WTC11 (cell line): ENCODE measurements at regions not wholly inside any gene's neighbourhood (a gene's known extent, or its start where the extent isn't known, plus 50 kb on each side); places are given as distances from the start of the nearest gene placed in this dataset.

Source experiments
- ATAC-seq: fragments of 200-7000 bp; cut with Tn5 transposase; 2 replicates; pipeline ENCODE4 v1.10.0; 2021; ENCODE audit warnings: mild to moderate bottlenecking, moderate library complexity
- CTCF ChIA-PET: fragments of 300-600 bp; sonication (Branson Sonifier 250); formaldehyde crosslinking; loops from one replicate; lab custom pipeline; 2021; ENCODE audit warnings: antibody characterized with exemption; lab: Charles Lee
- POLR2A ChIA-PET: fragments of 350-600 bp; sonication (Branson Sonifier 250); formaldehyde crosslinking; loops from one replicate; lab custom pipeline; 2021; ENCODE audit warnings: antibody characterized with exemption; lab: Charles Lee
- DNase-seq: peaks from one replicate; pipeline ENCODE4 v3.0.0; 2021; ENCODE audit warnings: low spot score
- H3K27ac Mint-ChIP-seq: 2 replicates; pipeline ENCODE4 v1.8.0; 2021; ENCODE audit warnings: mixed read lengths
- H3K27me3 Mint-ChIP-seq: 2 replicates; pipeline ENCODE4 v1.8.0; 2021; ENCODE audit warnings: low read depth, mild to moderate bottlenecking, moderate library complexity, mixed read lengths
- H3K36me3 Mint-ChIP-seq: 2 replicates; pipeline ENCODE4 v1.8.0; 2021; ENCODE audit warnings: mixed read lengths
- H3K4me1 Mint-ChIP-seq: 2 replicates; pipeline ENCODE4 v1.8.0; 2022; ENCODE audit warnings: mixed read lengths
- H3K4me3 Mint-ChIP-seq: 2 replicates; pipeline ENCODE4 v1.8.0; 2021; ENCODE audit warnings: mild to moderate bottlenecking, moderate library complexity, mixed read lengths
- H3K9me3 Mint-ChIP-seq: 2 replicates; pipeline ENCODE4 v1.8.0; 2021; ENCODE audit warnings: mixed read lengths
- ESRRA ChIP-seq: sonication (generic); formaldehyde crosslinking; IDR thresholded peaks from 2 replicates; pipeline ENCODE4 v1.8.1; 2022; ENCODE audit warnings: mild to moderate bottlenecking, missing genetic modification reagents, borderline replicate concordance
- NFE2L1 ChIP-seq: sonication (generic); formaldehyde crosslinking; IDR thresholded peaks from 2 replicates; pipeline ENCODE4 v1.8.1; 2023; ENCODE audit warnings: missing genetic modification reagents
- NR2C2 ChIP-seq: sonication (generic); formaldehyde crosslinking; IDR thresholded peaks from 2 replicates; pipeline ENCODE4 v1.8.0; 2022; ENCODE audit warnings: mild to moderate bottlenecking, missing genetic modification reagents
- SOX15 ChIP-seq: fragments of 250-450 bp; sonication (Bioruptor Pico); IDR thresholded peaks from 2 replicates; pipeline ENCODE4 v1.9.0; 2021; ENCODE audit warnings: mild to moderate bottlenecking
- SP1 ChIP-seq: sonication (generic); formaldehyde crosslinking; conservative IDR thresholded peaks from 2 replicates; pipeline ENCODE4 v1.8.1; 2022; ENCODE audit warnings: missing genetic modification reagents
- ZNF138 ChIP-seq: sonication (generic); formaldehyde crosslinking; conservative IDR thresholded peaks from 2 replicates; pipeline ENCODE4 v1.8.1; 2022; ENCODE audit warnings: mild to moderate bottlenecking, moderate library complexity, missing genetic modification reagents
- ZNF396 ChIP-seq: fragments of 250-450 bp; sonication (Bioruptor Pico); IDR thresholded peaks from 2 replicates; pipeline ENCODE4 v1.8.0; 2021; ENCODE audit warnings: mild to moderate bottlenecking, moderate library complexity, borderline replicate concordance
- TF ChIP-seq, protein P1 (sequence below): fragments of 250-450 bp; sonication (Bioruptor Pico); conservative IDR thresholded peaks from 2 replicates; pipeline ENCODE4 v1.9.0; 2021; ENCODE audit warnings: mild to moderate bottlenecking
- TF ChIP-seq, protein P2 (sequence below): fragments of 250-450 bp; sonication (Bioruptor Pico); IDR thresholded peaks from 2 replicates; pipeline ENCODE4 v2.1.2; 2022; ENCODE audit warnings: mild to moderate bottlenecking, moderate library complexity
- TF ChIP-seq, protein P3 (sequence below): fragments of 200-600 bp; IDR thresholded peaks from 2 replicates; pipeline ENCODE4 v1.8.0; 2022; ENCODE audit warnings: antibody characterized with exemption
- TF ChIP-seq, protein P4 (sequence below): sonication (generic); formaldehyde crosslinking; IDR thresholded peaks from 2 replicates; pipeline ENCODE4 v1.8.0; 2022; ENCODE audit warnings: missing genetic modification reagents
- TF ChIP-seq, protein P5 (sequence below): sonication (generic); formaldehyde crosslinking; IDR thresholded peaks from 2 replicates; pipeline ENCODE4 v1.8.0; 2023; ENCODE audit warnings: missing genetic modification reagents
- TF ChIP-seq, protein P6 (sequence below): sonication (generic); formaldehyde crosslinking; IDR thresholded peaks from 2 replicates; pipeline ENCODE4 v1.8.0; 2022; ENCODE audit warnings: mild to moderate bottlenecking, missing genetic modification reagents
- TF ChIP-seq, protein P7 (sequence below): sonication (generic); formaldehyde crosslinking; IDR thresholded peaks from 2 replicates; pipeline ENCODE4 v1.8.1; 2022; ENCODE audit warnings: missing genetic modification reagents, borderline replicate concordance

DNA sequence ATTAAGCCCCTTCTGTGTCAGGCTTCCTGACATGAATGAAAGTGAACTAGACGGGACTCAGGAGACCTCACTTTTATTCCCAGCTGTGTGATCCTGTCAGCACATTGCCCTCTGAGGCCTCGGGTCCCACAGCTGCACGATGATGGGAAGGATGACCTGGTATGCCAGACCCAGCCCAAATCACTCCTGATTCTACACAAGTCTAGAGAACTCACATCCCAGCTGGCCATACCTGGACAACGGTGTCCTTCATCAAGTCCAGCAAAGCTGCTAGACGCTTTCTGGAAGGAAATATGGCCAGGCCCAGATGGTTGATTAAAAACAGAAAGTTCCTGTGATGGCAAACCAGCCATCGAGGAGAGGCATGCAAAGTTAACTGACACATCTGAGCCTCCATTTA is 118.0 kb upstream of the FSTL4 start:
- no peaks in the 10 kb centered on the region for H3K4me1 Mint-ChIP-seq
- no peak for TF ChIP-seq NR2C2 (CRISPR knock-in tag)
- TF ChIP-seq, protein P1, sequence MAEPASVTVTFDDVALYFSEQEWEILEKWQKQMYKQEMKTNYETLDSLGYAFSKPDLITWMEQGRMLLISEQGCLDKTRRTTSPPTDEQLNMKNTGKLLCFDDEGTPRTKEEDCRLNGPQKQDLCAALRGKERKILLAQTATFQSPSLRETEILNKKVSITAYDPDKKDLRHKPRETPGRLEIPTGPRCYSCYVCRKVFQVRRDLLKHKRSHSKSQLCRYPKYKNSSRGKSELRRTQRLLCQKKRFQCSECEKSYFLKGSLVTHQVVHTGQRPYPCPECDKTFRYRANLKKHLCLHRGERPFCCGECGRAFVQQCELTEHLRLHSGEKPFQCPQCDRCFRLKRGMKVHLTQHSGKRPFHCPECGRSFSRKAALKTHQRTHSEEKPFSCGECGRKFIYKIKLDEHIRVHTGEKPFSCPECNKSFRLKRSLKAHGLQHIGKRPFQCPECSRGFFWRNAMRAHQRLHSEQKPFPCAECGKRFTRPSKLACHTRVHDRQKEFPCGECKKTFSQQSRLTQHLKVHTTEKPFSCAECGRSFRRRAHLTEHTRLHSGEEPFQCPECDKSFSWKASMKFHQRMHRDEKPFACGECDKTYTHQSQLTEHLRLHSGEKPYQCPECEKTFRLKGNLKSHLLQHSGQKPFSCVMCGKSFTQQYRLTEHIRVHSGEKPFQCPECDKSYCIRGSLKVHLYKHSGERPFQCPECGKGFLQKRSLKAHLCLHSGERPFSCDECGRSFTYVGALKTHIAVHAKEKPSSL: no peak
- TF ChIP-seq, protein P2, sequence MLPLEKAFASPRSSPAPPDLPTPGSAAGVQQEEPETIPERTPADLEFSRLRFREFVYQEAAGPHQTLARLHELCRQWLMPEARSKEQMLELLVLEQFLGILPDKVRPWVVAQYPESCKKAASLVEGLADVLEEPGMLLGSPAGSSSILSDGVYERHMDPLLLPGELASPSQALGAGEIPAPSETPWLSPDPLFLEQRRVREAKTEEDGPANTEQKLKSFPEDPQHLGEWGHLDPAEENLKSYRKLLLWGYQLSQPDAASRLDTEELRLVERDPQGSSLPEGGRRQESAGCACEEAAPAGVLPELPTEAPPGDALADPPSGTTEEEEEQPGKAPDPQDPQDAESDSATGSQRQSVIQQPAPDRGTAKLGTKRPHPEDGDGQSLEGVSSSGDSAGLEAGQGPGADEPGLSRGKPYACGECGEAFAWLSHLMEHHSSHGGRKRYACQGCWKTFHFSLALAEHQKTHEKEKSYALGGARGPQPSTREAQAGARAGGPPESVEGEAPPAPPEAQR (CRISPR knock-in tag): no peak
- TF ChIP-seq, protein P3, sequence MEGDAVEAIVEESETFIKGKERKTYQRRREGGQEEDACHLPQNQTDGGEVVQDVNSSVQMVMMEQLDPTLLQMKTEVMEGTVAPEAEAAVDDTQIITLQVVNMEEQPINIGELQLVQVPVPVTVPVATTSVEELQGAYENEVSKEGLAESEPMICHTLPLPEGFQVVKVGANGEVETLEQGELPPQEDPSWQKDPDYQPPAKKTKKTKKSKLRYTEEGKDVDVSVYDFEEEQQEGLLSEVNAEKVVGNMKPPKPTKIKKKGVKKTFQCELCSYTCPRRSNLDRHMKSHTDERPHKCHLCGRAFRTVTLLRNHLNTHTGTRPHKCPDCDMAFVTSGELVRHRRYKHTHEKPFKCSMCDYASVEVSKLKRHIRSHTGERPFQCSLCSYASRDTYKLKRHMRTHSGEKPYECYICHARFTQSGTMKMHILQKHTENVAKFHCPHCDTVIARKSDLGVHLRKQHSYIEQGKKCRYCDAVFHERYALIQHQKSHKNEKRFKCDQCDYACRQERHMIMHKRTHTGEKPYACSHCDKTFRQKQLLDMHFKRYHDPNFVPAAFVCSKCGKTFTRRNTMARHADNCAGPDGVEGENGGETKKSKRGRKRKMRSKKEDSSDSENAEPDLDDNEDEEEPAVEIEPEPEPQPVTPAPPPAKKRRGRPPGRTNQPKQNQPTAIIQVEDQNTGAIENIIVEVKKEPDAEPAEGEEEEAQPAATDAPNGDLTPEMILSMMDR: no peak
- ChIA-PET POLR2A (no interaction called here), CTCF (no interaction called here)
- no peak for ATAC-seq
- H3K9me3 Mint-ChIP-seq: peaks cover 34% of the 10 kb centered on the region
- H3K27ac Mint-ChIP-seq: no peak overlapping the region
- H3K27me3 Mint-ChIP-seq: no peaks in the 10 kb centered on the region; the same call in 1 of the 2 replicates
- no peaks in the 10 kb centered on the region; the same call in 1 of the 2 replicates for H3K36me3 Mint-ChIP-seq
- no peak for DNase-seq
- no peak overlapping the region for H3K4me3 Mint-ChIP-seq

DNA sequence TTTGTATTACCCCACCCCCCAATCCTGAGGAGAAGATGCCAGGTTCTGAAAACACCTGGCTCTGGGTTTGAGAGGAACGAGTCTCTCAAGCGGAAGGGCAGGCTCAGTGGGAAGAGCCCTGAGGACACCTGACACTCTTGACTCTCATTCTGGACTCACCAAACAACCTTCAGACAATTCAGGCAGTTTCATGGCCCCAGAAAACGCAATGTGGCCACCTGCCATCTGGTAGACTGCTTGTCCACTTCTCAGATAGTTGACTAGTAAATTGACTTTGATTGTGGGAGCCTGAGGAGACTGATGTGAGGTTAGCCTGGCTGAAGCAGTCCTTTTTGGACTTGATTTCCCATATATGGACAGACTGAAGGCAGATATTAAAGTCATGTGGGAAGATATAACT is 117.5 kb upstream of the FSTL4 start:
- TF ChIP-seq SOX15 (CRISPR knock-in tag) (no peak), NFE2L1 (no peak), SP1 (CRISPR knock-in tag) (no peak), ESRRA (CRISPR knock-in tag) (no peak), ZNF138 (no peak), ZNF396 (no peak)
- TF ChIP-seq, protein P4, sequence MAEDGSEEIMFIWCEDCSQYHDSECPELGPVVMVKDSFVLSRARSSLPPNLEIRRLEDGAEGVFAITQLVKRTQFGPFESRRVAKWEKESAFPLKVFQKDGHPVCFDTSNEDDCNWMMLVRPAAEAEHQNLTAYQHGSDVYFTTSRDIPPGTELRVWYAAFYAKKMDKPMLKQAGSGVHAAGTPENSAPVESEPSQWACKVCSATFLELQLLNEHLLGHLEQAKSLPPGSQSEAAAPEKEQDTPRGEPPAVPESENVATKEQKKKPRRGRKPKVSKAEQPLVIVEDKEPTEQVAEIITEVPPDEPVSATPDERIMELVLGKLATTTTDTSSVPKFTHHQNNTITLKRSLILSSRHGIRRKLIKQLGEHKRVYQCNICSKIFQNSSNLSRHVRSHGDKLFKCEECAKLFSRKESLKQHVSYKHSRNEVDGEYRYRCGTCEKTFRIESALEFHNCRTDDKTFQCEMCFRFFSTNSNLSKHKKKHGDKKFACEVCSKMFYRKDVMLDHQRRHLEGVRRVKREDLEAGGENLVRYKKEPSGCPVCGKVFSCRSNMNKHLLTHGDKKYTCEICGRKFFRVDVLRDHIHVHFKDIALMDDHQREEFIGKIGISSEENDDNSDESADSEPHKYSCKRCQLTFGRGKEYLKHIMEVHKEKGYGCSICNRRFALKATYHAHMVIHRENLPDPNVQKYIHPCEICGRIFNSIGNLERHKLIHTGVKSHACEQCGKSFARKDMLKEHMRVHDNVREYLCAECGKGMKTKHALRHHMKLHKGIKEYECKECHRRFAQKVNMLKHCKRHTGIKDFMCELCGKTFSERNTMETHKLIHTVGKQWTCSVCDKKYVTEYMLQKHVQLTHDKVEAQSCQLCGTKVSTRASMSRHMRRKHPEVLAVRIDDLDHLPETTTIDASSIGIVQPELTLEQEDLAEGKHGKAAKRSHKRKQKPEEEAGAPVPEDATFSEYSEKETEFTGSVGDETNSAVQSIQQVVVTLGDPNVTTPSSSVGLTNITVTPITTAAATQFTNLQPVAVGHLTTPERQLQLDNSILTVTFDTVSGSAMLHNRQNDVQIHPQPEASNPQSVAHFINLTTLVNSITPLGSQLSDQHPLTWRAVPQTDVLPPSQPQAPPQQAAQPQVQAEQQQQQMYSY (CRISPR knock-in tag): no peak
- TF ChIP-seq, protein P5, sequence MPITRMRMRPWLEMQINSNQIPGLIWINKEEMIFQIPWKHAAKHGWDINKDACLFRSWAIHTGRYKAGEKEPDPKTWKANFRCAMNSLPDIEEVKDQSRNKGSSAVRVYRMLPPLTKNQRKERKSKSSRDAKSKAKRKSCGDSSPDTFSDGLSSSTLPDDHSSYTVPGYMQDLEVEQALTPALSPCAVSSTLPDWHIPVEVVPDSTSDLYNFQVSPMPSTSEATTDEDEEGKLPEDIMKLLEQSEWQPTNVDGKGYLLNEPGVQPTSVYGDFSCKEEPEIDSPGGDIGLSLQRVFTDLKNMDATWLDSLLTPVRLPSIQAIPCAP: no peak
- TF ChIP-seq, protein P6, sequence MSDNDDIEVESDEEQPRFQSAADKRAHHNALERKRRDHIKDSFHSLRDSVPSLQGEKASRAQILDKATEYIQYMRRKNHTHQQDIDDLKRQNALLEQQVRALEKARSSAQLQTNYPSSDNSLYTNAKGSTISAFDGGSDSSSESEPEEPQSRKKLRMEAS (CRISPR knock-in tag): no peak
- TF ChIP-seq, protein P7, sequence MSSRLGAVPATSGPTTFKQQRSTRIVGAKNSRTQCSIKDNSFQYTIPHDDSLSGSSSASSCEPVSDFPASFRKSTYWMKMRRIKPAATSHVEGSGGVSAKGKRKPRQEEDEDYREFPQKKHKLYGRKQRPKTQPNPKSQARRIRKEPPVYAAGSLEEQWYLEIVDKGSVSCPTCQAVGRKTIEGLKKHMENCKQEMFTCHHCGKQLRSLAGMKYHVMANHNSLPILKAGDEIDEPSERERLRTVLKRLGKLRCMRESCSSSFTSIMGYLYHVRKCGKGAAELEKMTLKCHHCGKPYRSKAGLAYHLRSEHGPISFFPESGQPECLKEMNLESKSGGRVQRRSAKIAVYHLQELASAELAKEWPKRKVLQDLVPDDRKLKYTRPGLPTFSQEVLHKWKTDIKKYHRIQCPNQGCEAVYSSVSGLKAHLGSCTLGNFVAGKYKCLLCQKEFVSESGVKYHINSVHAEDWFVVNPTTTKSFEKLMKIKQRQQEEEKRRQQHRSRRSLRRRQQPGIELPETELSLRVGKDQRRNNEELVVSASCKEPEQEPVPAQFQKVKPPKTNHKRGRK: no peak
- ChIA-PET CTCF (no interaction called here), POLR2A (no interaction called here)
- peaks cover 34% of the 10 kb centered on the region for H3K9me3 Mint-ChIP-seq
- ATAC-seq: no peak
- DNase-seq: no peak
- H3K36me3 Mint-ChIP-seq: no peaks in the 10 kb centered on the region; the same call in 1 of the 2 replicates
- no peak overlapping the region for H3K27ac Mint-ChIP-seq
- H3K4me1 Mint-ChIP-seq: no peaks in the 10 kb centered on the region
- no peaks in the 10 kb centered on the region; the same call in 1 of the 2 replicates for H3K27me3 Mint-ChIP-seq
- H3K4me3 Mint-ChIP-seq: no peak overlapping the region
